HG02571 (cell line): ENCODE measurements at regions not wholly inside any gene's neighbourhood (a gene's known extent, or its start where the extent isn't known, plus 50 kb on each side); places are given as distances from the start of the nearest gene placed in this dataset.

Experiments used
- ATAC-seq: cut with Tn5 transposase; IDR thresholded peaks from one replicate; pipeline ENCODE4 v1.9.1; 2021; ENCODE audit warnings: mild to moderate bottlenecking, moderate library complexity; ENCODE audit not compliant: unreplicated experiment

- ATAC-seq, result peak; percentile 97
Measured at GRCh38 chr5:167819406-167819805, 472.0 kb upstream of the WWC1 start.

GRCh38 chr5:167820101-167820990, 471.1 kb upstream of the WWC1 start:
- no peak for ATAC-seq

- ATAC-seq, result no peak
Measured at GRCh38 chr5:167821151-167821550, 470.3 kb upstream of the WWC1 start.

GRCh38 chr5:167821669-167822068, 469.8 kb upstream of the WWC1 start:
- ATAC-seq, result no peak

- no peak for ATAC-seq
Measured at GRCh38 chr5:167822241-167822640, 469.2 kb upstream of the WWC1 start.

- ATAC-seq, result no peak
Measured at GRCh38 chr5:167823405-167823804, 468.0 kb upstream of the WWC1 start.

- no peak for ATAC-seq
Measured at GRCh38 chr5:167827766-167828165, 463.7 kb upstream of the WWC1 start.

- no peak for ATAC-seq
Measured at GRCh38 chr5:167831754-167832504, 459.5 kb upstream of the WWC1 start.

- no peak for ATAC-seq
Measured at GRCh38 chr5:167832609-167833008, 458.8 kb upstream of the WWC1 start.

GRCh38 chr5:167833456-167833855, 458.0 kb upstream of the WWC1 start:
- no peak for ATAC-seq

- no peak for ATAC-seq
Measured at GRCh38 chr5:167835146-167835545, 456.3 kb upstream of the WWC1 start.

- no peak for ATAC-seq
Measured at GRCh38 chr5:167837127-167837526, 454.3 kb upstream of the WWC1 start.

- ATAC-seq, result no peak
Measured at GRCh38 chr5:167839065-167839464, 452.4 kb upstream of the WWC1 start.

GRCh38 chr5:167840527-167841130, 450.8 kb upstream of the WWC1 start:
- no peak for ATAC-seq

- ATAC-seq, result no peak
Measured at GRCh38 chr5:167843881-167844572, 447.4 kb upstream of the WWC1 start.

GRCh38 chr5:167845952-167846351, 445.5 kb upstream of the WWC1 start:
- no peak for ATAC-seq

- no peak for ATAC-seq
Measured at GRCh38 chr5:167849874-167850273, 441.6 kb upstream of the WWC1 start.

- no peak for ATAC-seq
Measured at GRCh38 chr5:167850911-167851310, 440.5 kb upstream of the WWC1 start.

- ATAC-seq, result no peak
Measured at GRCh38 chr5:167851416-167851815, 440.0 kb upstream of the WWC1 start.

- no peak for ATAC-seq
Measured at GRCh38 chr5:167852515-167852914, 438.9 kb upstream of the WWC1 start.

GRCh38 chr5:167853421-167853820, 438.0 kb upstream of the WWC1 start:
- ATAC-seq, result no peak
